ENCODE measurements at regions not wholly inside any gene's neighbourhood (a gene's known extent, or its start where the extent isn't known, plus 50 kb on each side); places are given as distances from the start of the nearest gene placed in this dataset.
A peak's percentile ranks its signal among the peaks of the same experiment; 100 is the strongest.

DNA sequence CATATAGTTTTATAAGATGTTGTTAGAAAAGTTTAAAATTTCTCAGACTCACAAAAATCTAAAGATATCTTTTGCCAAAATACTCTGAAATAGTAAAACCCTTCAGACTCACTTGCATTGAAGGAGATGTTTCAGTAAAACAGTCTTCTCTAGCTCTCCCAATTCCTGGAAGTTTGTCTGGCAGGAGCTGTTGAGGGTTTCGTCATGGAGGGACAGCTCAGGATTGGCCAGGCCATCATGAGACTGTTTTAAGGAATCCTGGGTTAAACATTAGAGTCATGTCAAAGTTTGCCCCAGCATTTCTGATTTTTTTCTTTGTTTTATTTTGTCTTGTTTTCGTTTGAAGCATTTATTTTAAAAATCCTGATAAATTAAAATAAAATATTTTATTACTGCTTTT lies 293.8 kb upstream of the PBX1 start:
- Histone ChIP-seq H3K27ac (no peak overlapping the region), H3K4me1 (no peaks in the 10 kb centered on the region), H3K4me3 (no peak overlapping the region), H3K9me3 (no peaks in the 10 kb centered on the region), H3K27me3 (no peaks in the 10 kb centered on the region), H3K36me3 (no peaks in the 10 kb centered on the region)
- DNase-seq = peak in 1 of 3 donors; percentile 47
- TF ChIP-seq, protein P1, sequence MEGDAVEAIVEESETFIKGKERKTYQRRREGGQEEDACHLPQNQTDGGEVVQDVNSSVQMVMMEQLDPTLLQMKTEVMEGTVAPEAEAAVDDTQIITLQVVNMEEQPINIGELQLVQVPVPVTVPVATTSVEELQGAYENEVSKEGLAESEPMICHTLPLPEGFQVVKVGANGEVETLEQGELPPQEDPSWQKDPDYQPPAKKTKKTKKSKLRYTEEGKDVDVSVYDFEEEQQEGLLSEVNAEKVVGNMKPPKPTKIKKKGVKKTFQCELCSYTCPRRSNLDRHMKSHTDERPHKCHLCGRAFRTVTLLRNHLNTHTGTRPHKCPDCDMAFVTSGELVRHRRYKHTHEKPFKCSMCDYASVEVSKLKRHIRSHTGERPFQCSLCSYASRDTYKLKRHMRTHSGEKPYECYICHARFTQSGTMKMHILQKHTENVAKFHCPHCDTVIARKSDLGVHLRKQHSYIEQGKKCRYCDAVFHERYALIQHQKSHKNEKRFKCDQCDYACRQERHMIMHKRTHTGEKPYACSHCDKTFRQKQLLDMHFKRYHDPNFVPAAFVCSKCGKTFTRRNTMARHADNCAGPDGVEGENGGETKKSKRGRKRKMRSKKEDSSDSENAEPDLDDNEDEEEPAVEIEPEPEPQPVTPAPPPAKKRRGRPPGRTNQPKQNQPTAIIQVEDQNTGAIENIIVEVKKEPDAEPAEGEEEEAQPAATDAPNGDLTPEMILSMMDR (IDR thresholded peaks at IDR 0.05) = no peak
- no peak for TF ChIP-seq POLR2A (IDR thresholded peaks at IDR 0.05)

DNA sequence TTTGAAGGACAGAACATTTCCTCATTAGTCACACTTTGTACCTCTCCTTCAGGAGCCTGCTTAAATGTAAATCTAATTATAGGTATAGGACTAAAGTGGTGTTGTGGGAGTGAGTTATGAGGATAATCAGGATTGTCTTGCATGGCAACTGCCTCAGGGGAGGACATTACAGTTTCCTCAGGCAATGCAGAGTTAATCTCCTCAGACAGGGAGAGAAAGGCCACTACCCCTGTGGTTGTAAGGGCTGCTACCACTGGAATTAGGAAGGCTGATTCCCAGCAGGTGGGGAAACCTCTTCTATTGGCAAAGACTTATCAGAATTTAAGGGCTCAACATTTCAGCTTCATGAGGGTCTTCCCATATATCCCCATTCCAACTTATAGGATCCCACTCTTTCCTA lies 286.8 kb upstream of the PBX1 start:
- Histone ChIP-seq H3K9me3 (no peaks in the 10 kb centered on the region), H3K4me1 (no peaks in the 10 kb centered on the region), H3K36me3 (no peaks in the 10 kb centered on the region), H3K27me3 (no peaks in the 10 kb centered on the region), H3K4me3 (no peak overlapping the region), H3K27ac (no peak overlapping the region)
- no peak for DNase-seq
- TF ChIP-seq, protein P1 (IDR thresholded peaks at IDR 0.05) = no peak
- TF ChIP-seq POLR2A (IDR thresholded peaks at IDR 0.05) = no peak

DNA sequence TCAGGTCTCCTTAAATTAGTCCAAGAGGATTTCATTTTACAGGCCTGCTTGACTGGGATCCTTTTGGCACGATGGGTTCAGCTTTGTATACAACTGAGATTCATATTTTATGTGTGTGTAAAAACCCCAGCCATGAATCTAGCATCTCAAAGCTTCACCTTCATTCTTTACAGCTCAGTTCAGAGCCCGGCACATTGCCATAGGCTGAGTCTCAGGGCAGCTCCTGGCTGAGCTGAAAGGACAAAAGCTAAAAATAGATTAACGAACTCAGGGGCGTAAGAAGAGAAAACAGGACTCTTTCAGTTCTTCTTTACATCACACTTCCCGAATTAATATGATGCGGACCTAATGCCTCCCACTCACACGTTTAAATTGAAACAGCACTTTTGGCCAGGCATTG lies 262.8 kb upstream of the PBX1 start:
- no peak for DNase-seq
- no peaks in the 10 kb centered on the region for H3K4me1 ChIP-seq
- no peaks in the 10 kb centered on the region for H3K36me3 ChIP-seq
- H3K9me3 ChIP-seq = no peaks in the 10 kb centered on the region
- no peak overlapping the region for H3K27ac ChIP-seq
- TF ChIP-seq, protein P1 (IDR thresholded peaks at IDR 0.05) = no peak
- no peak for TF ChIP-seq POLR2A (IDR thresholded peaks at IDR 0.05)
- H3K4me3 ChIP-seq = no peak overlapping the region
- no peaks in the 10 kb centered on the region for H3K27me3 ChIP-seq

DNA sequence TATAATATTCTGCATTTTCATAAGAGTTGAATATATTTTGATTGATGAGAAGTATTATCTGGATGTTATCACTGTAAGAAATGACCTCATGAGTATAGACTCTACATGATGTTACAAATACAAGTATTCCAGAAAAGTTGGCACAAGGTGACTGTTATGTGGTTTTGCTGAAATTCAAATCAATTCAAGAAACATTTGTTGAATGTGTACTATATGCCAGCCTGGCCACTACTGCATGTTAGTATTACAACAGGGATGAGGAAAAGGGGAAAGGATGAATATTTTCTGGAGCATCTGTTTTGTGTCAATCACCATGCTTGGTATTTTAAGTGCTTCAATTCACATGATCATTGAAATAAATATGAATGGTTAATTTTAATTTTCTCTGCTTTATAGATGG lies 250.9 kb upstream of the PBX1 start:
- no peaks in the 10 kb centered on the region for H3K27me3 ChIP-seq
- H3K9me3 ChIP-seq = no peaks in the 10 kb centered on the region
- no peak for DNase-seq
- TF ChIP-seq, protein P1 (IDR thresholded peaks at IDR 0.05) = no peak
- no peak for TF ChIP-seq POLR2A (IDR thresholded peaks at IDR 0.05)
- H3K4me1 ChIP-seq = no peaks in the 10 kb centered on the region
- no peak overlapping the region for H3K27ac ChIP-seq
- no peaks in the 10 kb centered on the region for H3K36me3 ChIP-seq
- H3K4me3 ChIP-seq = no peak overlapping the region

DNA sequence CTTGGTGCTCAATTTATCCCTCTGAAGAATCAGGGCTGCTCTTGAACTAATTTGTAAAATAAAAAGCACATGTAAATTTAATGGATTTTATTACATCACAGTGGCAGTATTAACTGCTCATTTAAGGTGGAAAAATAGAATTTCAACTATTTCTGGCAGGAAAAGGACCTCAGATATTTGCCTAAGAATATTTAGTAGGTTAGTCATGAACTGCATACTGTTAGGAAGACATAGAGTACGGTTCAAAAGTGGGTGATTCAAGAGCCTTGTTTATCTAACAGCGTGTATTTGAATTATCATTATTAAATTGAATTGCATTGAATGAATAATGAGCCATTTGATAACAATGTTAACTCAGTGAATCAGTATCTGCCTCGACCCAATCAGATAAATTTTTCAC lies 248.8 kb upstream of the PBX1 start:
- Histone ChIP-seq H3K9me3 (no peaks in the 10 kb centered on the region), H3K36me3 (no peaks in the 10 kb centered on the region), H3K27me3 (no peaks in the 10 kb centered on the region), H3K27ac (no peak overlapping the region), H3K4me3 (no peak overlapping the region), H3K4me1 (no peaks in the 10 kb centered on the region)
- TF ChIP-seq, protein P1 (IDR thresholded peaks at IDR 0.05) = no peak
- no peak for TF ChIP-seq POLR2A (IDR thresholded peaks at IDR 0.05)
- no peak for DNase-seq

DNA sequence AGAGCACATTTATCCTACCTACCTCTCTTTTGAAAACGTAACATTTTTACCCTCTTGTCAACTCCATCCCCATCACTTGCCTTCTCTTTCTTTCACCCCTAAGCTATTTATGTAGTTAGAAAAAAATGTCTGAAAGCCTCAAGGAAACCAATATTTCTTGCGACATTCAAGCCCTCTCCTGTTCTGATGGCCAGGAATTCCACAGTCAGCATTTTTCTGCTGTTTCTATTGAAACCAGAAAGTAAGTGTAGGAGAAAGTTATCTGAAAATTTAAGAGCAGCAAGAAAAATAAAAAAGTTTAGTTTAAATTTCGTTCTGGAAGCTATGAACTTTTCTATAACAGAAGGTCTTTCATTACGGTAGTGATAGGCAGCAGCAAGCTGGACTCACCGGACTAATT lies 247.6 kb upstream of the PBX1 start:
- Histone ChIP-seq H3K4me1 (no peaks in the 10 kb centered on the region), H3K4me3 (no peak overlapping the region), H3K36me3 (no peaks in the 10 kb centered on the region), H3K9me3 (no peaks in the 10 kb centered on the region), H3K27me3 (no peaks in the 10 kb centered on the region), H3K27ac (no peak overlapping the region)
- no peak for DNase-seq
- TF ChIP-seq POLR2A (IDR thresholded peaks at IDR 0.05) = no peak
- TF ChIP-seq, protein P1 (IDR thresholded peaks at IDR 0.05) = no peak

Measured in Peyer's patch (tissue), 4 donors.